RWPE2 (cell line): ENCODE measurements at regions not wholly inside any gene's neighbourhood (a gene's known extent, or its start where the extent isn't known, plus 50 kb on each side); places are given as distances from the start of the nearest gene placed in this dataset.

ENCODE experiments used
- ATAC-seq: fragments of 200-7000 bp; cut with Tn5 transposase; 3 replicates; pipeline ENCODE4 v1.9.1; 2021; ENCODE audit warnings: low read depth
- DNase-seq: peaks from one replicate; pipeline ENCODE4 v3.0.0-alpha.2; 2020; ENCODE audit warnings: low spot score
- H3K27ac ChIP-seq: fragments of 450-650 bp; 2 replicates; pipeline ENCODE4 v1.5.1; 2017; ENCODE audit warnings: mild to moderate bottlenecking; ENCODE audit not compliant: poor library complexity, severe bottlenecking
- H3K27me3 ChIP-seq: fragments of 250-450 bp; sonication (Bioruptor Pico); 2 replicates; pipeline ENCODE4 v1.5.1; 2021; ENCODE audit warnings: mild to moderate bottlenecking, moderate library complexity; ENCODE audit not compliant: insufficient read depth, poor library complexity, severe bottlenecking
- H3K36me3 ChIP-seq: fragments of 250-450 bp; sonication (Bioruptor Pico); 2 replicates; pipeline ENCODE4 v1.5.1; 2020; ENCODE audit warnings: low read depth, mild to moderate bottlenecking, moderate library complexity
- H3K4me1 ChIP-seq: fragments of 250-450 bp; sonication (Bioruptor Pico); 2 replicates; pipeline ENCODE4 v1.5.1; 2021; ENCODE audit warnings: mild to moderate bottlenecking, moderate library complexity; ENCODE audit not compliant: insufficient read depth, poor library complexity, severe bottlenecking
- H3K4me3 ChIP-seq: fragments of 250-450 bp; sonication (Bioruptor Pico); 2 replicates; pipeline ENCODE4 v1.5.1; 2021; ENCODE audit warnings: mild to moderate bottlenecking, moderate library complexity; ENCODE audit not compliant: severe bottlenecking
- H3K9me3 ChIP-seq: fragments of 250-450 bp; sonication (Bioruptor Pico); 2 replicates; pipeline ENCODE4 v1.5.1; 2021; ENCODE audit warnings: mild to moderate bottlenecking, moderate library complexity; ENCODE audit not compliant: severe bottlenecking
- TF ChIP-seq, protein P1 (sequence below): fragments of 450-650 bp; IDR thresholded peaks from one replicate; pipeline ENCODE4 v1.5.1; 2017; ENCODE audit warnings: mild to moderate bottlenecking, moderate library complexity; ENCODE audit not compliant: poor library complexity, severe bottlenecking

DNA sequence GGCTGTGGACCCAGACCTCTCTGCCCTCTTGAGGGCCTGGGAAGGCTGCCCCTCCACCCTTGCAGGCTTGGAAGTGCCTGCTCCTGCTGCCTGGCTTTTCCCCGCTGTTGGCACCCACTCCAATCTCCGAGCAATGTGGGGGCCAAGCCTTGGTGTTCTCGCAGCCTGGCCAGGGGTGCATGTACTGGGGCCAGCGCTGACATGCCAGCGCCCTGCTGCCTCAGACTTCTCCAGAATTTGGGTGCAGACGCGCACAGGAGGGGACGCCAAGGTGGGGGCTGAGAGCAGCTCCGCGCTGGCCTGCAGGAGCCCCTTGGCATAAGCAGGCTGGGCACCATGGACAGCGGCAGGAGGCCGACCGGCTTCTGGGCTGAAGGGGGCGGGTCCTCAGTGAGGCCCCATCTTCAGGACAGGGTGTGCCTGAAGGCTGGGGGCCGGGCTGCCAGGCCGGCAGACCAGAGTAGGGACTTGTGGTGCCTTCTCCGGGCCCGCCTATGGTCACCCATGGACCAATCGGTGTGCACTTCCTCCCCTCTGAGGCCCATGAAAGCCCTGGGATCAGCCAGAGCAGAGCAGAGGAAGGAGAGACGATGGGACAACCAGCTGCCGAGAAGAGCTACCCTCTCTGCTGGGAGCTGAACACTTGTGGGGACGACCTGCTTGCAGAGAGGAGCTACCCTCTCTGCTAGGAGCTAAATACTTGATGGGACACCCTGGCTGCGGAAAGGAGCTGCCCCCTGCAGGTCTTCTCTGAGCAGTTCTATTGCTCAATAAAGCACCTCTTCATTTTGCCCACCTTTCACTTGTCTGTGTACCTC is 118.3 kb downstream of the DNAAF6 start:
- TF ChIP-seq, protein P1, sequence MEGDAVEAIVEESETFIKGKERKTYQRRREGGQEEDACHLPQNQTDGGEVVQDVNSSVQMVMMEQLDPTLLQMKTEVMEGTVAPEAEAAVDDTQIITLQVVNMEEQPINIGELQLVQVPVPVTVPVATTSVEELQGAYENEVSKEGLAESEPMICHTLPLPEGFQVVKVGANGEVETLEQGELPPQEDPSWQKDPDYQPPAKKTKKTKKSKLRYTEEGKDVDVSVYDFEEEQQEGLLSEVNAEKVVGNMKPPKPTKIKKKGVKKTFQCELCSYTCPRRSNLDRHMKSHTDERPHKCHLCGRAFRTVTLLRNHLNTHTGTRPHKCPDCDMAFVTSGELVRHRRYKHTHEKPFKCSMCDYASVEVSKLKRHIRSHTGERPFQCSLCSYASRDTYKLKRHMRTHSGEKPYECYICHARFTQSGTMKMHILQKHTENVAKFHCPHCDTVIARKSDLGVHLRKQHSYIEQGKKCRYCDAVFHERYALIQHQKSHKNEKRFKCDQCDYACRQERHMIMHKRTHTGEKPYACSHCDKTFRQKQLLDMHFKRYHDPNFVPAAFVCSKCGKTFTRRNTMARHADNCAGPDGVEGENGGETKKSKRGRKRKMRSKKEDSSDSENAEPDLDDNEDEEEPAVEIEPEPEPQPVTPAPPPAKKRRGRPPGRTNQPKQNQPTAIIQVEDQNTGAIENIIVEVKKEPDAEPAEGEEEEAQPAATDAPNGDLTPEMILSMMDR: no peak
- no peak overlapping the region for H3K4me3 ChIP-seq
- ATAC-seq: peak; percentile 62
- no peak for DNase-seq
- no peaks in the 10 kb centered on the region for H3K36me3 ChIP-seq
- no peak overlapping the region for H3K27ac ChIP-seq
- no peaks in the 10 kb centered on the region for H3K27me3 ChIP-seq
- H3K4me1 ChIP-seq: no peaks in the 10 kb centered on the region
- no peaks in the 10 kb centered on the region for H3K9me3 ChIP-seq

DNA sequence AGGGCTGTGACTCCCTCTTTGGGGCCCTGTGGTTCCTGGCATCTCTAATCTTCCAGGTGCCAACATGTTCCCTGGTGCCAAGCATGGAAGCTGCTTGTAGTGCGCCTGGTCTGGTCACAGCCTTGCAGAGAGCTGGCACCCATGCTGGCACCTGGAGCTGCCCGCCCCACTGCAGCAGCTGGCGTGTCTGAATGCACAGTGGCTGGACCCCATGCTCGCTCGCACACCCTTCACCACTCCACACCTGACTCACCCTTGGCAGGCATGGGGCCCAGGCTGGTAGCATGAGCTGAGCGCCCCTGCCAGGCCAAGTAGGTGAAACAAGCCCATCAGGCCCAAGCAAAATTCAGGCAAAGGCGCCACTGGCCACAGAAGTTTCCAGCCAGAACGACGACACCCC is 119.1 kb downstream of the DNAAF6 start:
- Histone ChIP-seq H3K4me3 (no peak overlapping the region), H3K27ac (no peak overlapping the region), H3K4me1 (no peaks in the 10 kb centered on the region), H3K36me3 (no peaks in the 10 kb centered on the region), H3K9me3 (no peaks in the 10 kb centered on the region), H3K27me3 (no peaks in the 10 kb centered on the region)
- DNase-seq (no peak), ATAC-seq (no peak)
- TF ChIP-seq, protein P1: no peak

DNA sequence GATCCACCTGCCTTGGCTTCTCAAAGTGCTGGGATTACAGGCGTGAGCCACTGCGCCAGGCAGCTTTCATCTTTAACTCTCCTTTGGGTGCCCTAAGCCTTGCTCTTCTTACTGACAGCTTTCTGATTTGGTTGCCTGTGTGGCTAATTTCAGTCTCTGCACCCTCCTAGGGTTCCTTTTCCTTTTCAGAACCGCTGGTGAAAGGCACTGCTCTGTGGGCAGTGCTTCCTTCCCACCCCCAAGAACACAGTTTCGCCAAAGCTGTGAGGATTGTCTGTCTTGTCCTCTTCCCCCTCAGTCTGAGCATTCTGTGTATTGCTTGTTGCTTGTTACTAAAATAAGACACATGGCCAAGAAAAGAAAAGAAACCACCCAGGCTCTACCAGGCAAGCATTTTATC is 101.4 kb upstream of the FRMPD3 start:
- no peaks in the 10 kb centered on the region for H3K9me3 ChIP-seq
- H3K4me1 ChIP-seq: no peaks in the 10 kb centered on the region
- TF ChIP-seq, protein P1: no peak
- H3K27me3 ChIP-seq: no peaks in the 10 kb centered on the region
- H3K4me3 ChIP-seq: no peak overlapping the region
- no peaks in the 10 kb centered on the region for H3K36me3 ChIP-seq
- no peak for ATAC-seq
- DNase-seq: no peak
- no peak overlapping the region for H3K27ac ChIP-seq

DNA sequence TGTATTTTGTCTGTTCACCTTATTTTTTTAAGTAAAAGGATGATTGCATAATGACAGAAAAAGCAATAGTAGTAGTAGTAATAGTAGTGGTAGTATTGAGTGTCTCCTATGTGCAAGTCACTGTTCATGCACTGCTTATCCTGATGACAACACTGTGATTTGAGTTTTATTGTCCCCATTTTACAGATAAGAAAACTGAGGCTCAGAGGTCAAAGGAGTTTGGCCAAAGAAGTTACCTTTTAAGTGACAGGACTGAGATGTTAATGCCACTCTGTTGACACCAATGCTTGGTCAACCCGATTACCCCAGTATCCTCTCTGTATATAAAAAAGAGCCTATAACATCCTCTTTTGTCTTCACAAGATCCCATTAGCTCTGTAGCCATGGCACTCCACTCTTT is 100.5 kb upstream of the FRMPD3 start:
- DNase-seq (no peak), ATAC-seq (no peak)
- H3K9me3 ChIP-seq: no peaks in the 10 kb centered on the region
- H3K27me3 ChIP-seq: no peaks in the 10 kb centered on the region
- TF ChIP-seq, protein P1: no peak
- H3K4me3 ChIP-seq: no peak overlapping the region
- no peaks in the 10 kb centered on the region for H3K4me1 ChIP-seq
- H3K36me3 ChIP-seq: no peaks in the 10 kb centered on the region
- no peak overlapping the region for H3K27ac ChIP-seq

DNA sequence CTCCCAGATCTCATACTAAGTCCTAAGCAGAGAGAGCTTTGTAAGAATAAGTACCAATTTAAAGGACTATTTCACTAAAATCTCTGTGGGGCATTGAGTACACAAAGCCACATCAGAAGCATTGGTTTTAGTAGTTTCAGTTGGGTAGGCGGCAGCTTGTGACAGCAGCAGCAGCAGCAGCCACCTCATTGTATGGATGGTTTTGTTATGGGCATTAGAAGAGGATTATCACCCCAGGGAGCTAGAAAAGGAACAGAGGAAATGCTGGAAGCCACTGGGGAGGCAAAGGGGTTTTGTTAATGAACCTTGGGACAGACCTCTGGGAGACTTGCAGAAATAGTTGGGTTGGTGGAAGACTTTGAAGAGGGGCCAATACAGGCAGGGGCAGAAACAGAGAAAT is 93.9 kb upstream of the FRMPD3 start:
- no peaks in the 10 kb centered on the region for H3K27me3 ChIP-seq

More for the DNA sequence above, 93.9 kb upstream of the FRMPD3 start:
- Histone ChIP-seq H3K36me3 (no peaks in the 10 kb centered on the region), H3K9me3 (no peaks in the 10 kb centered on the region), H3K4me1 (no peaks in the 10 kb centered on the region), H3K4me3 (no peak overlapping the region), H3K27ac (no peak overlapping the region)
- TF ChIP-seq, protein P1: no peak
- ATAC-seq (no peak), DNase-seq (no peak)
